Hepatocyte (in vitro differentiated cells): ENCODE measurements at regions not wholly inside any gene's neighbourhood (a gene's known extent, or its start where the extent isn't known, plus 50 kb on each side); places are given as distances from the start of the nearest gene placed in this dataset.
"Not testable (repeated sequence)": the region's sequence is repeated elsewhere in the genome, so short reads cannot be mapped to it uniquely, and the experiment has no call there.

ENCODE experiments used
- EZH2 ChIP-seq: fragments of 200-600 bp; sonication (generic); IDR thresholded peaks from 2 replicates; pipeline ENCODE4 v1.6.1; 2016; ENCODE audit warnings: antibody characterized with exemption, mild to moderate bottlenecking, borderline replicate concordance
- EZH2phosphoT487 ChIP-seq: fragments of 200-600 bp; sonication (generic); IDR thresholded peaks from one replicate; pipeline ENCODE4 v1.6.1; 2018; ENCODE audit warnings: antibody characterized with exemption, mild to moderate bottlenecking, low read depth, moderate library complexity; ENCODE audit not compliant: unreplicated experiment, severe bottlenecking
- TF ChIP-seq, protein P1 (sequence below): fragments of 200-600 bp; sonication (generic); IDR thresholded peaks from 2 replicates; pipeline ENCODE4 v1.5.1; 2016; ENCODE audit warnings: antibody characterized with exemption, mild to moderate bottlenecking; ENCODE audit not compliant: poor library complexity

DNA sequence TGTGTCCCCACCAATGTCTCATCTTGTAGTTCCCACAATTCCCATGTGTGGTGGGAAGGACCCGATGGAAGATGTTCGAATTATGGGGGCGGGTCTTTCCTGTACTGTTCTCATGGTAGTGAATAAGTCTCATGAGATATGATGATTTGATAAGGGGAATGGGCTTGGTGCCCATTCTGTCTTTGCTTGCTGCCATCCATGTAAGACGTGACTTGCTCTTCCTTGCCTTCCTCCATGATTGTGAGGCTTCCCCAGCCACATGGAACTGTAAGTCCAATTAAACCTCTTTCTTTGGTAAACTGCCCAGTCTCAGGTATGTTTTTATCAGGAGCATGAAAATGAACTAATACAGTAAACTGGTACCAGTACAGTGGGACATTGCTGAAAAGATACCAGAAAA is 909.9 kb upstream of the KLHL29 start:
- TF ChIP-seq, protein P1, sequence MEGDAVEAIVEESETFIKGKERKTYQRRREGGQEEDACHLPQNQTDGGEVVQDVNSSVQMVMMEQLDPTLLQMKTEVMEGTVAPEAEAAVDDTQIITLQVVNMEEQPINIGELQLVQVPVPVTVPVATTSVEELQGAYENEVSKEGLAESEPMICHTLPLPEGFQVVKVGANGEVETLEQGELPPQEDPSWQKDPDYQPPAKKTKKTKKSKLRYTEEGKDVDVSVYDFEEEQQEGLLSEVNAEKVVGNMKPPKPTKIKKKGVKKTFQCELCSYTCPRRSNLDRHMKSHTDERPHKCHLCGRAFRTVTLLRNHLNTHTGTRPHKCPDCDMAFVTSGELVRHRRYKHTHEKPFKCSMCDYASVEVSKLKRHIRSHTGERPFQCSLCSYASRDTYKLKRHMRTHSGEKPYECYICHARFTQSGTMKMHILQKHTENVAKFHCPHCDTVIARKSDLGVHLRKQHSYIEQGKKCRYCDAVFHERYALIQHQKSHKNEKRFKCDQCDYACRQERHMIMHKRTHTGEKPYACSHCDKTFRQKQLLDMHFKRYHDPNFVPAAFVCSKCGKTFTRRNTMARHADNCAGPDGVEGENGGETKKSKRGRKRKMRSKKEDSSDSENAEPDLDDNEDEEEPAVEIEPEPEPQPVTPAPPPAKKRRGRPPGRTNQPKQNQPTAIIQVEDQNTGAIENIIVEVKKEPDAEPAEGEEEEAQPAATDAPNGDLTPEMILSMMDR, result not testable (repeated sequence)
- not testable (repeated sequence) for TF ChIP-seq EZH2, EZH2phosphoT487
